B cell (primary cell): ENCODE measurements at regions not wholly inside any gene's neighbourhood (a gene's known extent, or its start where the extent isn't known, plus 50 kb on each side); places are given as distances from the start of the nearest gene placed in this dataset.

Experiments used
- EZH2 ChIP-seq: IDR thresholded peaks from 2 replicates; pipeline ENCODE4 v1.6.1; 2012; ENCODE audit warnings: borderline replicate concordance, low read depth, mild to moderate bottlenecking, moderate library complexity, low read length; ENCODE audit not compliant: insufficient read depth, poor library complexity, severe bottlenecking
- TF ChIP-seq, protein P1 (sequence below): fragments of 200-600 bp; IDR thresholded peaks from one replicate; pipeline ENCODE4 v1.8.0; 2022; ENCODE audit warnings: antibody characterized with exemption, mild to moderate bottlenecking

DNA sequence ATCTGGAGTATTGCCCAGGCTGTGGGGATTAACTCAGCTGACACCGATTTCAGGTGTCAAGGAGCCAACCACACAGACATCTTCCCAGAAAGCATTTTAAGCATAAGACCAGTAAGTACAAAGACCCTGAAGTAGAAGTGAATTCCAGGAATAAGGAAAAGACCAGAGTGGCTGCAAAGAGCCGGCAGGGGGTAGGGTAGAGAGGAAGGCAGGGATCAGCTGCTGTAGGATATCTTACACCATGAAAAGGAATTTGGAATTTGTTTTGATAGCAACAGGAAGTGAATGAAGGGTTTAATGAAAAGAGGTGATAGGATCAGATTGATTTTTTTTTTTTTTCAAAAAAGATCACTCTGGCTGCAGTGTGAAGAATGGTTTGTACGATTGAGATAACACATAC lies 113.6 kb upstream of the PPARGC1A start:
- TF ChIP-seq, protein P1, sequence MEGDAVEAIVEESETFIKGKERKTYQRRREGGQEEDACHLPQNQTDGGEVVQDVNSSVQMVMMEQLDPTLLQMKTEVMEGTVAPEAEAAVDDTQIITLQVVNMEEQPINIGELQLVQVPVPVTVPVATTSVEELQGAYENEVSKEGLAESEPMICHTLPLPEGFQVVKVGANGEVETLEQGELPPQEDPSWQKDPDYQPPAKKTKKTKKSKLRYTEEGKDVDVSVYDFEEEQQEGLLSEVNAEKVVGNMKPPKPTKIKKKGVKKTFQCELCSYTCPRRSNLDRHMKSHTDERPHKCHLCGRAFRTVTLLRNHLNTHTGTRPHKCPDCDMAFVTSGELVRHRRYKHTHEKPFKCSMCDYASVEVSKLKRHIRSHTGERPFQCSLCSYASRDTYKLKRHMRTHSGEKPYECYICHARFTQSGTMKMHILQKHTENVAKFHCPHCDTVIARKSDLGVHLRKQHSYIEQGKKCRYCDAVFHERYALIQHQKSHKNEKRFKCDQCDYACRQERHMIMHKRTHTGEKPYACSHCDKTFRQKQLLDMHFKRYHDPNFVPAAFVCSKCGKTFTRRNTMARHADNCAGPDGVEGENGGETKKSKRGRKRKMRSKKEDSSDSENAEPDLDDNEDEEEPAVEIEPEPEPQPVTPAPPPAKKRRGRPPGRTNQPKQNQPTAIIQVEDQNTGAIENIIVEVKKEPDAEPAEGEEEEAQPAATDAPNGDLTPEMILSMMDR, result no peak
- no peak for TF ChIP-seq EZH2
